Activated T-cell treated with anti-CD3 and anti-CD28 coated beads, Interleukin-2, amount 50 U/mL, for 72 hours (primary cell): ENCODE measurements at regions not wholly inside any gene's neighbourhood (a gene's known extent, or its start where the extent isn't known, plus 50 kb on each side); places are given as distances from the start of the nearest gene placed in this dataset.

Experiments
- ATAC-seq, 2 donors: fragments of 150-1000 bp; cut with Tn5 transposase; replicated peaks in 1 of 2; 2 replicates each; pipeline ENCODE4 v1.10.0; 2021; ENCODE audit warnings: moderate library complexity in 2 of 2, mild to moderate bottlenecking in 1 of 2
- DNase-seq, 2 donors: peaks; one replicate each; pipeline ENCODE4 v3.0.0; 2021 to 2022; ENCODE audit warnings: mixed read lengths in 1 of 2
- H3K27ac Mint-ChIP-seq: one replicate; pipeline ENCODE4 v1.8.0; 2022; ENCODE audit warnings: mild to moderate bottlenecking, moderate library complexity, mixed read lengths
- H3K27me3 Mint-ChIP-seq: one replicate; pipeline ENCODE4 v1.8.0; 2022; ENCODE audit warnings: low read depth, mixed read lengths
- H3K36me3 Mint-ChIP-seq, 2 donors: one replicate each; pipeline ENCODE4 v1.8.0; 2022; ENCODE audit warnings: mixed read lengths in 2 of 2, mild to moderate bottlenecking in 1 of 2; ENCODE audit not compliant: insufficient read depth in 2 of 2
- H3K4me1 Mint-ChIP-seq: one replicate; pipeline ENCODE4 v1.8.0; 2022; ENCODE audit warnings: low read depth, mixed read lengths
- H3K4me3 Mint-ChIP-seq, 2 donors: one replicate each; pipeline ENCODE4 v1.8.0; 2022; ENCODE audit warnings: mild to moderate bottlenecking in 2 of 2, mixed read lengths in 2 of 2, moderate library complexity in 2 of 2
- H3K9me3 Mint-ChIP-seq, 2 donors: one replicate each; pipeline ENCODE4 v1.8.0; 2022; ENCODE audit warnings: mixed read lengths in 2 of 2

DNA sequence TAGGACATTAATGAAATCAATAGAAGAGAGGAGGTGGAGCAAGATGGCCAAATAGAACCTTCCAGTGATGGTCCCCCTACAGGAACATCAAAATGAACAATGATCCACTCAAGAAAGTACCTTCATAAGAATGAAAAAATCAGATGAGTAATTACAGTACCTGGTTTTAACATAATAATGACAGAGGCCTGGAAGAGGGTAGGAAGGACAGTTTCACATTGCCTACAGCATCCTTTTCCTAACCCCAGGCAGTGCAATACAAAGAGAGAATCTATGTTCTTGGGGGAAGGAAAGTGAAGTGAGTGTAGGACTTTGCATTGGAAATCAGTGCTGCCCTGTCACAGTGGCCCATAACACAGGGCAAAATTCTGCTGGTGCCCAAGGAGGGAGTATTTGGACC, 81.2 kb upstream of the SPTLC1 start:
- DNase-seq: no peak
- Mint-ChIP-seq H3K4me1 (no peaks in the 10 kb centered on the region), H3K27me3 (no peaks in the 10 kb centered on the region), H3K36me3 (peaks cover 4 to 5% of the 10 kb centered on the region in 2 donors), H3K27ac (no peak overlapping the region), H3K9me3 (peaks cover 4 to 7% of the 10 kb centered on the region in 2 donors), H3K4me3 (no peak overlapping the region)
- peak; percentile 24 to 51 for ATAC-seq

DNA sequence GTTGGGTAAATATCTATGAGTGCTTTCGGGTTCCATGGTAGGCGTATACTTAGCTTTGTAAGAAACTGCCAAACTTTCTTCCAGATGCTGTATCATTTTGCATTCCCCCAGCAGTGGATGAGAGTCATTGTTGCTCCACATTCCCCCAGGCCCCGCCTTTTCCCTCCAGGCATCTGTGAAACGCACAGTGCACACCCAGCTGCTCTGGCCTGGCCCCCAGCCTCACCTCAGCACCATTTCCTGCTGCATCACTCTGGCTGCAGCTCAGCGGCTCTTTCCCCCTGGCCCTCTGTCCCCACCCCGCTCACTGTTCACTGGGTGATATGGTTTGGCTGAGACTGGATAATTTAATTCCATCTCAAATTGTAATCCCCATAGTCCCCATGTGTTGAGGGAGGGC, 76.6 kb upstream of the SPTLC1 start:
- Mint-ChIP-seq H3K27me3 (no peaks in the 10 kb centered on the region), H3K4me3 (no peak overlapping the region), H3K4me1 (no peaks in the 10 kb centered on the region), H3K9me3 (no peaks in the 10 kb centered on the region), H3K36me3 (no peaks in the 10 kb centered on the region), H3K27ac (no peak overlapping the region)
- DNase-seq (no peak), ATAC-seq (no peak)

DNA sequence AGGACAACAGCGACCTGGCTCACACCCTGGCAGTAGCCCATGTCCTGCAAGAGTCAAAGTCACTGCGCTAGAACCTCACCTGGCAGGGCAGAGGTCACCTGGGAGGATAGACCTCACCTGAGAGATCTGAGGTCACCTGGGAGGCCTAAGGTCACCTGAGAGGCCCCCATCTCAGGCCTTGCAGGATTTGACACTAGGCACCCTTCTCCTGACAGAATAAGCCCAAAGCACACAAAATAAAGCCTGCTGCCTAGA, 75.2 kb upstream of the SPTLC1 start:
- no peaks in the 10 kb centered on the region for H3K27me3 Mint-ChIP-seq
- DNase-seq: no peak
- no peak overlapping the region for H3K4me3 Mint-ChIP-seq
- no peaks in the 10 kb centered on the region for H3K9me3 Mint-ChIP-seq
- no peak for ATAC-seq
- H3K27ac Mint-ChIP-seq: no peak overlapping the region
- no peaks in the 10 kb centered on the region for H3K4me1 Mint-ChIP-seq
- H3K36me3 Mint-ChIP-seq: no peaks in the 10 kb centered on the region

DNA sequence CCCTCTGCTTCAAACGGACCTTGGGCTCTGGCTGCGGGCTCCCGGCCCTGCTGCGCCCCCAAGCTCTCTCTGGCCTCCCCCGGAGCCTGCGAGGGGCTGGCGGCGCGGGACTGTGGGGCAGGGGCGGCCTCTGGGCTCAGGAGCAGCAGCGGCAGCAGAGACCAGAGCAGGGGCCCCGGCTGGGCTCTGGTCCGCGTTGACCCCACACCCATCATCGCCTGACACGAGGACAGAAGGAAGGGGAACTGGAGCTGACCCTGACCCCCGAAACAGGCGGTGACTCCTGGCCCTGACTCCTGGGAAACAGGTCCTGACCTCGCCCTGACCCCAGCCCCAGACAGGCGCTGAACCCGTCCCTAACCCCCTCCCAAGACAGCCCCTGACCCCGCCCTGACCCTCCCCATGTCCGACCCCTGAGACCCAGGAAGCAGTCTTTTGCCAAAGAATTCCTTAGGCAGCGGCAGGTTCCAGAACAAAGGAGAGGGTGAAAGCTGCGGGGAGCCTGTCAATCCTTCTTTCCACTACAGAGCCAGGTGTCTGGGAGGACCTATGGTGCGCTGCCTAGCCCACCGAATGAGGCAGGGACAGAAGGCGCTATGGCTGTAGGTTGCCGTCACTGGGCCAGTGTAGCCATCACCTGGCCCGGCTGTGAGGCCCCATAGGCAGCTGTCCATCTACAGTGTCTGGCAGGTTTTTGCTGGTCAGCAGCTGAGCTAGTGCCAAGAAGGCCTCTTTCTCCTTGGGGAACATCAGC, 74.7 kb upstream of the SPTLC1 start:
- Mint-ChIP-seq H3K27ac (no peak overlapping the region), H3K27me3 (no peaks in the 10 kb centered on the region), H3K4me3 (no peak overlapping the region), H3K9me3 (no peaks in the 10 kb centered on the region), H3K36me3 (no peaks in the 10 kb centered on the region), H3K4me1 (no peaks in the 10 kb centered on the region)
- DNase-seq (no peak), ATAC-seq (no peak)

DNA sequence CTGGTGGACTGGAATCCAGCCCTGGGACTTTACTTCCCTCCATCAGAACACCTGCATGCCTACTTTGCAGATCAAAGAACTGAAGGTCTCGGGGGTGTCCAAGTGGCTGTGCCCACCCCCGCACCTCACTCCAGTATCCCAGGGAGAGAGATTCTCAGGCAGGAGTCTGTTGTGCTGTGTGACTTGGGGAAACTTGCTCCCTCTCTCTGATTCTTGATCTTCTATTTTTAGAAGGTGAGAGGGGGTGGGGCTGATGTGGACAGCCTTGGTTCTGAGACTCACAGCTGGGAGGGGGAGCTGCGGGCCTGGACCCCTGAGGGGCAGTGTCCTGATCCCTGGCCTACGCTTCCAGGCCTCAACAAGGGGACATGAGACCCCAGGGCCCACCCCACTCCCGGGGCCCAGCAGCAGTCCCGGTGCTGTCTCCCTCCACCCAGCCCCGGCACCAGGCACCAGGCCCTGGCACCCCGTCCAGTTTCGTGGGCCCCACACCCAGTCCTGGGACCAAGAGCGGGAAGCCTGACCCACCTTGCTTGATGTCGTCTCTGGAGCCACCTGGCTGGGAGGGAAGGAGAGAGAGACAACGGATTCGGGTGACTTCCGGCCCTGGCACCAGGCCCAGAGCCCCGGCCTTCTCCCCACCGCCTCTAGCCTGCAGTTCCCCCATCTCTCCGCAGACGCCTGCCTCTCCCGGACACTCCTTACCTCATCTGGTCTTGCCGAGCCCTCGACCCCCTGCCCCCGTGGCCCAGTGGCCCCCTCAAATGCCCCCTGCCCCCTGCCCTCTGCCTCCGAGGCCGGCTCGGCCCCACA, 74.0 kb upstream of the SPTLC1 start:
- Mint-ChIP-seq H3K4me1 (no peaks in the 10 kb centered on the region), H3K36me3 (no peaks in the 10 kb centered on the region), H3K27me3 (no peaks in the 10 kb centered on the region), H3K27ac (no peak overlapping the region), H3K4me3 (no peak overlapping the region), H3K9me3 (no peaks in the 10 kb centered on the region)
- ATAC-seq: peak in 1 of 2 donors; percentile 13
- DNase-seq: no peak

DNA sequence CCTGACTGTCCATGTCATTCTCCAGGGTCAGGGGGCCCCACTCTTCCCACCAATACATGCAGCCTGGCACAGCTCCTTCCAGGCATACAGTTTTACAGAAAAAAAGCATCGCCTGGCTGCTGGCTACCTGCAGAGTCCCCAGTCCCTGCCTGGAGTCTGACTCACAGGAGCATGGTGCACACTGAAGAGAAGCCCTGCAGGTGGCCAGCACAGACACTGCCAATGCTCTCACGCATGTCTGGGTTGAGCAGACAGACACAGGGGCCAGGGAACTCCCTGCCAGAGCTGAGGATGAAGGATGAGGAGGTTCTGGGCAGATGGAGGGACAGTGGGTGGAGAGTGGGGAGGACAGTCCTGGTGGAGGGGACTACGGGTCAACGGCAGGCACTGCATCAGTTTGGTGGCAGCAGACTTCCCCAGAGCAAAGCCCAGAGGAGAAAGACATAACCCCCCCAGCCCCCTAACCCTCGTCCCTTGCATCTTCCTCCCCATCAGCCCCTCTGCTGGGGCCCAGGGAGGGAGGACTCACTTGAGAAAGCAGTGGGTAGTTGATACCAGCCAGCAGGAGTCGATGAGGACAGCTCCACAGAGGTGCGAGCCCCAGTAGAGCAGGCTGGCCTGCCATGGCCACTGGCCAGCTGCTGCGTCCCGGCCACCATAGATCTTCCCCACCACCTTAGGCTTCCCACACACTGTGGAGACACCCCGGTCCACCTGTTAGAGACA, 72.9 kb upstream of the SPTLC1 start:
- Mint-ChIP-seq H3K27me3 (no peaks in the 10 kb centered on the region), H3K27ac (no peak overlapping the region), H3K4me3 (no peak overlapping the region), H3K36me3 (no peaks in the 10 kb centered on the region), H3K9me3 (peaks cover 0 to 2% of the 10 kb centered on the region in 2 donors), H3K4me1 (no peaks in the 10 kb centered on the region)
- ATAC-seq (no peak), DNase-seq (no peak)

DNA sequence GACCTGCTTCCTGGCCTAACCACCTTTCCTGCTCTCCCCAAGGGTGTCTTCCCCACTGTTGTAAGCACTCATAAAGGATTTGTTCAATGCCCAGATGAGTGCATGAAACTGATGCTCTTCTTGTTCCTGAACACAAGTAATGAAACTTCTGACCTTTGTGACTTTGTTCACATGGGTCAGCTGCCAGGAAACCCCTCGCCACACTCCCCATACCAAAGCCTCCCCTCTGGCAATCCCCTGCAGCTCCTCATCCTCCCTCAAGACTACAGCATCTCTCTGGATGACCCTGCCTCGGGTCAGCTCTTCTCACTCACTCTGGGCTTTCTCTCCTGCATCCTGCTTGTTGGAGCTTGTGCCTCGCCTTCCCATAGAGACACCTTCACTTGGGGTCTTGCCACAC, 72.2 kb upstream of the SPTLC1 start:
- Mint-ChIP-seq H3K4me3 (no peak overlapping the region), H3K27me3 (no peaks in the 10 kb centered on the region), H3K4me1 (no peaks in the 10 kb centered on the region), H3K36me3 (no peaks in the 10 kb centered on the region), H3K27ac (no peak overlapping the region), H3K9me3 (peaks cover 0 to 2% of the 10 kb centered on the region in 2 donors)
- ATAC-seq: no peak
- no peak for DNase-seq

DNA sequence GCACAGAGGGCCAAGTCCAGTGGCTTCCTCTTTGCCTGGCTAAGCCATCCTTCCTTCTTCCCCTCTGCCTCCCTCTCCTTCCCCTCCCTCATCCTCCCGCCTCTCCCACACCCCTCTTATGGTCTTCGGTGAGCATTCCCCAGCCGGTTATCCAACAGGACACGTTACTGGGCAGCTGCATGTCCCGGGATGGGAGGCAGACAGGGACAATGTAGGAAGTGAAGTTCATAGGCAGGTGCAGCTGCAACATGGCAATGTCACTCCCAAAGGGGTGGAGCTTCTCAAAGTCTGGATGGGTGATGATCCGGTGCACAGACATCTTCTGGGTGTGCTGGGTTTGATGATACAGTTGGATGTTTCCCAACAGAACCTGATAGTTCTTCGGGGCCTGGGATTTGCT, 71.4 kb upstream of the SPTLC1 start:
- no peak overlapping the region for H3K4me3 Mint-ChIP-seq
- no peaks in the 10 kb centered on the region for H3K27me3 Mint-ChIP-seq
- DNase-seq (no peak), ATAC-seq (no peak)
- H3K4me1 Mint-ChIP-seq: no peaks in the 10 kb centered on the region
- H3K9me3 Mint-ChIP-seq: peaks cover 0 to 2% of the 10 kb centered on the region in 2 donors
- H3K27ac Mint-ChIP-seq: no peak overlapping the region
- no peaks in the 10 kb centered on the region for H3K36me3 Mint-ChIP-seq

DNA sequence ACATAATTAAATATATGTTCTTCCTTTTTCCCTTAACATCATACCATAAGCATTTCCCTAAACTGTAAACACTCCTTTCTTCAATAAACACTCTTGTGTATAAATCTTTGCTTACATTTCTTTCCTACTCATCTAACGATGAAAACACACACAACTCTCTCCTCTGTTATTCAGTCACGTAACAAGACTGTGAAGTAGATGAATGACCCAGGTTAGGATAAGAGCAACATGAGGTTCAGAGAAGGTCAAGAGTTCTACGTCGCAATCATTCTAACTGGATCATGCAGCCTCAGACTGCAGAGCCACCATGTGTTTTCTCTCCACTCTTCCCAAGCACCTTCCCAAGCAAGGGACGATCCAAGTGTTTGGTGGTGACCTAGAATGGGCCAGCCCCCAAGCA, 70.5 kb upstream of the SPTLC1 start:
- H3K36me3 Mint-ChIP-seq: no peaks in the 10 kb centered on the region
- no peak overlapping the region for H3K27ac Mint-ChIP-seq
- DNase-seq: no peak
- H3K9me3 Mint-ChIP-seq: peaks cover 0 to 2% of the 10 kb centered on the region in 2 donors
- ATAC-seq: no peak
- no peaks in the 10 kb centered on the region for H3K4me1 Mint-ChIP-seq
- H3K27me3 Mint-ChIP-seq: no peaks in the 10 kb centered on the region
- no peak overlapping the region for H3K4me3 Mint-ChIP-seq

DNA sequence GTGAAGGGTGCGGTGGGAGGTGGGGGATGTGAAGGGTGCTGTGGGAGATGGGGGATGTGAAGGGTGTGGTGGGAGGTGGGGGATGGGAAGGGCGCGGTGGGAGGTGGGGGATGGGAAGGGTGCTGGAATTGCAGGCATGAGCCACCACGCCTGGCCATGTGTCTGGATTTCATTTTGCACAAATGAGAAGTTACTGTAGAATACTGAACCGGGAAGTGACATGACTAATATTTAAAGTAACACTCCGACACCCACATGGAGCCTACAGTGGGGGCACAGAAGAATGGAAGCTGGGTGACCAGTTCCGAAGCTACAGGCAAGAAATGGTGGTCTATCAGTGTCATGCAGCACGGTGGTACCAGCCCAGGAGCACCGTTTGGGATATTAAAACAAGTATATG, 69.9 kb upstream of the SPTLC1 start:
- Mint-ChIP-seq H3K27ac (no peak overlapping the region), H3K36me3 (no peaks in the 10 kb centered on the region), H3K4me3 (no peak overlapping the region), H3K9me3 (peaks cover 0 to 2% of the 10 kb centered on the region in 2 donors), H3K4me1 (no peaks in the 10 kb centered on the region), H3K27me3 (no peaks in the 10 kb centered on the region)
- no peak for DNase-seq
- ATAC-seq: no peak

DNA sequence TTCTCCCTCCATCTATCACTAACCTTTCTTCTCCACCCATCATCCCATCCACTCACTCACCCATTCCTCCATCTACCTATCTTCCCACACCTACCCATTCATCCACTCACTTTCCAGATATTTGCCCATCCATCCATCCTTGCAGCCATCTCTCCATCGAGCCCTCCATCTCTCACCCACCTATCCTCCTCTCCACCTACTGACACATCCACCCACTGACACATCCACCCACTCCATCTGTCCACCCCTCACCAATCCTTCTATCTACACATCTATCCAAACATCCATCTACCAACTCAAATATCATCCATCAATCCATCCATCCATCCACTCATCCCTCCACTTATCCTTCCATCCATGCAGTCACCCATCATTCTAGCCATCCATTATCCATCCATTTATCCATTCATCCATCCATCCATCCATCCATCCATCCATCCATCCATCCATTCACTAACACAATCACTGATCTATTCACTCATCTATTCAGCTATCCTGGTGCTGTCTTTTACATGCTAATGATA, 68.9 kb upstream of the SPTLC1 start:
- H3K27ac Mint-ChIP-seq: no peak overlapping the region
- no peaks in the 10 kb centered on the region for H3K27me3 Mint-ChIP-seq
- no peaks in the 10 kb centered on the region for H3K36me3 Mint-ChIP-seq
- DNase-seq (no peak), ATAC-seq (no peak)
- no peak overlapping the region for H3K4me3 Mint-ChIP-seq
- H3K4me1 Mint-ChIP-seq: no peaks in the 10 kb centered on the region
- peaks cover 0 to 2% of the 10 kb centered on the region in 2 donors for H3K9me3 Mint-ChIP-seq

DNA sequence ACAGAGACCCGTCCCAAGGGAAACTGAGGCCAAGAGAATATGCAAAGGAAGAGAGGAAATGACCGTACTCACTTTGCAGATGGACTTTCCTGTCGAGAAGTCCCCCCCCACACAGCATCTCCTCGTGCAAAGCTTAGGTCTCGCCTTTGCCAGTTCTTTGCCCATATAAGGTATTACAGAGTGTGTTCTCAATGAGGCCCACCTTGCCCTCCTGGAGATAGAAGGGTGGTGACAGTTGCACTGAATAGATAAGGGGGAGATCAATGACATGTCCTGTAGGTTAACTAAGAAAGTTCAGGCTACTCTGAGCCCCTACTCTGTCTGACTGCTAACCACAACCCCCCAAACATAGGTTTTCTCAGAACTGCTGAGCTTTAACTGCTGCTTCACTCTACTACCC, 68.2 kb upstream of the SPTLC1 start:
- no peak for ATAC-seq
- no peaks in the 10 kb centered on the region for H3K27me3 Mint-ChIP-seq
- peaks cover 0 to 2% of the 10 kb centered on the region in 2 donors for H3K9me3 Mint-ChIP-seq
- H3K27ac Mint-ChIP-seq: no peak overlapping the region
- no peaks in the 10 kb centered on the region for H3K4me1 Mint-ChIP-seq
- H3K36me3 Mint-ChIP-seq: no peaks in the 10 kb centered on the region
- DNase-seq: no peak
- no peak overlapping the region for H3K4me3 Mint-ChIP-seq

DNA sequence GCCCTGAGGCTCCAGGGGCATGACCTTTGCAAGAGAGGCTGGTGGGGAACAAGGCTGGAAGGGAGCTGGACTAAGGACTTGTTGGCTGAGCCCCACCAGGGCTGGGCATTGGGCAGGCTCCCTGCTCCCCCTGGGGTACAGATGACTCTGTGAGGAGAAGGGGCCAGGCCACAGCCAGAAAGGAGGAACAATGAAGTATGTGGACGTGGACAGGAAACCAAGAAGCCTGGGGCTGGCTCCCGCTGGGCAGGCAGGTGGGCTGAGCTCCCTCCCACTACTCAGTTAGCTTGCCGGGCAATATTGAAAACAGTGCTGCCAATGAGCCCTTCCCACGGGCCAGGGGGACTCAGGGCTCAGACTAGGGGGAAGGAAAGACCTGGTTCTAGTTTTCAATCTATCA, 66.1 kb upstream of the SPTLC1 start:
- H3K9me3 Mint-ChIP-seq: peaks cover 0 to 2% of the 10 kb centered on the region in 2 donors
- no peak overlapping the region for H3K4me3 Mint-ChIP-seq
- H3K36me3 Mint-ChIP-seq: no peaks in the 10 kb centered on the region
- DNase-seq (no peak), ATAC-seq (no peak)
- H3K27me3 Mint-ChIP-seq: no peaks in the 10 kb centered on the region
- no peaks in the 10 kb centered on the region for H3K4me1 Mint-ChIP-seq
- H3K27ac Mint-ChIP-seq: no peak overlapping the region
